ENCODE measurements at regions not wholly inside any gene's neighbourhood (a gene's known extent, or its start where the extent isn't known, plus 50 kb on each side); places are given as distances from the start of the nearest gene placed in this dataset.

GRCh38 chr13:72293206-72293605 is 426.2 kb upstream of the DACH1 start:
- H3K36me3 ChIP-seq (replicated peaks; ENCODE audit: insufficient read depth, low read length): no peaks in the 10 kb centered on the region
- no peaks in the 10 kb centered on the region for H3K9me3 ChIP-seq (replicated peaks; ENCODE audit: insufficient read depth, low read length)
- TF ChIP-seq EZH2phosphoT487 (IDR thresholded peaks at IDR 0.05; ENCODE audit: low read length) (no peak), EZH2 (optimal IDR thresholded peaks at IDR 0.05; ENCODE audit: low read depth, low read length) (no peak), CTCF (IDR thresholded peaks at IDR 0.05; ENCODE audit: low read length) (no peak)
- H3K9ac ChIP-seq (ENCODE audit: low read length): no peak overlapping the region
- H3K9me2 ChIP-seq (replicated peaks; ENCODE audit: insufficient read depth, low read length): no peaks in the 10 kb centered on the region
- no peak overlapping the region for H3K4me2 ChIP-seq (ENCODE audit: low read depth, low read length)
- no peak overlapping the region for H2AFZ ChIP-seq (ENCODE audit: low read length)
- DNase-seq: no peak
- no peaks in the 10 kb centered on the region for H4K20me1 ChIP-seq (ENCODE audit: insufficient read depth, low read length)
- H3K4me1 ChIP-seq (ENCODE audit: low read length): no peaks in the 10 kb centered on the region
- no peaks in the 10 kb centered on the region for H3K27me3 ChIP-seq (replicated peaks; ENCODE audit: insufficient read depth, low read length)
- H3K4me3 ChIP-seq (ENCODE audit: low read length): no peak overlapping the region
- H3F3A ChIP-seq (ENCODE audit: insufficient read depth, low read length): no peaks in the 10 kb centered on the region
- H3K79me2 ChIP-seq (ENCODE audit: low read length): no peaks in the 10 kb centered on the region
- no peak overlapping the region for H3K27ac ChIP-seq (ENCODE audit: low read length)

GRCh38 chr13:72290962-72291681 is 424.1 kb upstream of the DACH1 start:
- H3K27me3 ChIP-seq (replicated peaks; ENCODE audit: insufficient read depth, low read length): no peaks in the 10 kb centered on the region
- DNase-seq: no peak
- no peaks in the 10 kb centered on the region for H3F3A ChIP-seq (ENCODE audit: insufficient read depth, low read length)
- H3K79me2 ChIP-seq (ENCODE audit: low read length): no peaks in the 10 kb centered on the region
- H3K9me2 ChIP-seq (replicated peaks; ENCODE audit: insufficient read depth, low read length): no peaks in the 10 kb centered on the region
- H3K9me3 ChIP-seq (replicated peaks; ENCODE audit: insufficient read depth, low read length): no peaks in the 10 kb centered on the region
- no peak overlapping the region for H3K27ac ChIP-seq (ENCODE audit: low read length)
- no peak overlapping the region for H2AFZ ChIP-seq (ENCODE audit: low read length)
- no peaks in the 10 kb centered on the region for H3K36me3 ChIP-seq (replicated peaks; ENCODE audit: insufficient read depth, low read length)
- TF ChIP-seq EZH2 (optimal IDR thresholded peaks at IDR 0.05; ENCODE audit: low read depth, low read length) (no peak), EZH2phosphoT487 (IDR thresholded peaks at IDR 0.05; ENCODE audit: low read length) (no peak), CTCF (IDR thresholded peaks at IDR 0.05; ENCODE audit: low read length) (no peak)
- H3K4me1 ChIP-seq (ENCODE audit: low read length): no peaks in the 10 kb centered on the region
- H3K4me3 ChIP-seq (ENCODE audit: low read length): no peak overlapping the region
- H4K20me1 ChIP-seq (ENCODE audit: insufficient read depth, low read length): no peaks in the 10 kb centered on the region
- no peak overlapping the region for H3K9ac ChIP-seq (ENCODE audit: low read length)
- no peak overlapping the region for H3K4me2 ChIP-seq (ENCODE audit: low read depth, low read length)

GRCh38 chr13:72286421-72286820 is 419.4 kb upstream of the DACH1 start:
- no peak overlapping the region for H3K4me2 ChIP-seq (ENCODE audit: low read depth, low read length)
- H3F3A ChIP-seq (ENCODE audit: insufficient read depth, low read length): no peaks in the 10 kb centered on the region
- no peak for TF ChIP-seq EZH2 (optimal IDR thresholded peaks at IDR 0.05; ENCODE audit: low read depth, low read length)
- no peak for TF ChIP-seq CTCF (IDR thresholded peaks at IDR 0.05; ENCODE audit: low read length)
- TF ChIP-seq EZH2phosphoT487 (IDR thresholded peaks at IDR 0.05; ENCODE audit: low read length): no peak
- H3K4me1 ChIP-seq (ENCODE audit: low read length): no peaks in the 10 kb centered on the region
- H3K79me2 ChIP-seq (ENCODE audit: low read length): no peaks in the 10 kb centered on the region
- H3K27ac ChIP-seq (ENCODE audit: low read length): no peak overlapping the region
- H3K36me3 ChIP-seq (replicated peaks; ENCODE audit: insufficient read depth, low read length): no peaks in the 10 kb centered on the region
- no peaks in the 10 kb centered on the region for H3K9me2 ChIP-seq (replicated peaks; ENCODE audit: insufficient read depth, low read length)
- H4K20me1 ChIP-seq (ENCODE audit: insufficient read depth, low read length): no peaks in the 10 kb centered on the region
- H3K4me3 ChIP-seq (ENCODE audit: low read length): no peak overlapping the region
- no peak for DNase-seq
- no peaks in the 10 kb centered on the region for H3K9me3 ChIP-seq (replicated peaks; ENCODE audit: insufficient read depth, low read length)
- no peaks in the 10 kb centered on the region for H3K27me3 ChIP-seq (replicated peaks; ENCODE audit: insufficient read depth, low read length)
- H2AFZ ChIP-seq (ENCODE audit: low read length): no peak overlapping the region
- no peak overlapping the region for H3K9ac ChIP-seq (ENCODE audit: low read length)
